ENCODE measurements at regions not wholly inside any gene's neighbourhood (a gene's known extent, or its start where the extent isn't known, plus 50 kb on each side); places are given as distances from the start of the nearest gene placed in this dataset.

DNA sequence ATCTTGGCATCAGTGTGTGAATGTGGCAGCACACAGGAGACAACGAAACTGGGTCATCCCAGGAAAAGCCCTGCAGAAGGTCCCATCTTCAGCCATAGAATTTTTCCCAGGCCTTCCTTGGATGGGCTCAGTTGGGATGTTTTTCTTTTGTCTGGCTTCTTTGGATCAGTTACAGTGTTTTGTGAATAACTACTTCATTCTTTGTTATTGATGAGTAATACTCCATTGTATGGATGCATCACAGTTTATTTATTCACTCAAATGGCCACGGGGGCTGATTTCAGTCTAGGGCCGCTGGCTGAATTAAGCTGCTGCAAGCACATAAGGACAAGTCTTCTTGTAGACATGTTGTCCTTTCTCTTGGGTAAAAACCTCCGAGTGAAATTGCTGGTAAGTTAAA, 81.3 kb upstream of the CD93 start:
- no peak overlapping the region for H3K4me3 Mint-ChIP-seq (ENCODE audit: unreplicated experiment)
- peaks cover 20% of the 10 kb centered on the region for H3K27me3 Mint-ChIP-seq (ENCODE audit: low read depth, unreplicated experiment)
- H3K36me3 Mint-ChIP-seq (ENCODE audit: low read depth, unreplicated experiment) = no peaks in the 10 kb centered on the region
- TF ChIP-seq, protein P1, sequence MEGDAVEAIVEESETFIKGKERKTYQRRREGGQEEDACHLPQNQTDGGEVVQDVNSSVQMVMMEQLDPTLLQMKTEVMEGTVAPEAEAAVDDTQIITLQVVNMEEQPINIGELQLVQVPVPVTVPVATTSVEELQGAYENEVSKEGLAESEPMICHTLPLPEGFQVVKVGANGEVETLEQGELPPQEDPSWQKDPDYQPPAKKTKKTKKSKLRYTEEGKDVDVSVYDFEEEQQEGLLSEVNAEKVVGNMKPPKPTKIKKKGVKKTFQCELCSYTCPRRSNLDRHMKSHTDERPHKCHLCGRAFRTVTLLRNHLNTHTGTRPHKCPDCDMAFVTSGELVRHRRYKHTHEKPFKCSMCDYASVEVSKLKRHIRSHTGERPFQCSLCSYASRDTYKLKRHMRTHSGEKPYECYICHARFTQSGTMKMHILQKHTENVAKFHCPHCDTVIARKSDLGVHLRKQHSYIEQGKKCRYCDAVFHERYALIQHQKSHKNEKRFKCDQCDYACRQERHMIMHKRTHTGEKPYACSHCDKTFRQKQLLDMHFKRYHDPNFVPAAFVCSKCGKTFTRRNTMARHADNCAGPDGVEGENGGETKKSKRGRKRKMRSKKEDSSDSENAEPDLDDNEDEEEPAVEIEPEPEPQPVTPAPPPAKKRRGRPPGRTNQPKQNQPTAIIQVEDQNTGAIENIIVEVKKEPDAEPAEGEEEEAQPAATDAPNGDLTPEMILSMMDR (IDR thresholded peaks at IDR 0.05; ENCODE audit: insufficient read depth, low read depth, low read length) = no peak
- no peak for TF ChIP-seq EZH2 (IDR thresholded peaks at IDR 0.05; ENCODE audit: insufficient read depth, low read length)
- DNase-seq (ENCODE audit: low read depth) (peak; percentile 56), FAIRE-seq (peak; percentile 56)
- Histone ChIP-seq H2AFZ (ENCODE audit: low read depth, low read length) (no peak overlapping the region), H3K9ac (ENCODE audit: low read length) (no peak overlapping the region), H3K9me3 (ENCODE audit: insufficient read depth, low read depth, low read length) (no peaks in the 10 kb centered on the region), H3K4me1 (ENCODE audit: insufficient read depth, low read length) (peaks cover 6% of the 10 kb centered on the region), H3K36me3 (ENCODE audit: insufficient read depth, low read length) (no peaks in the 10 kb centered on the region), H3K27me3 (ENCODE audit: insufficient read depth, low read length) (no peaks in the 10 kb centered on the region), H4K20me1 (ENCODE audit: insufficient read depth, low read length) (no peaks in the 10 kb centered on the region), H3K27ac (ENCODE audit: low read depth, low read length) (peak overlapping the region; percentile 59), H3K79me2 (ENCODE audit: insufficient read depth, low read length) (no peaks in the 10 kb centered on the region), H3K4me3 (ENCODE audit: insufficient read depth, low read depth, low read length) (no peak overlapping the region), H3K4me2 (ENCODE audit: low read length) (peak overlapping the region; percentile 54)
- no peak overlapping the region for H3K27ac Mint-ChIP-seq (ENCODE audit: unreplicated experiment)
- no peaks in the 10 kb centered on the region for H3K9me3 Mint-ChIP-seq (ENCODE audit: unreplicated experiment)
- no peaks in the 10 kb centered on the region for H3K4me1 Mint-ChIP-seq (ENCODE audit: low read depth, unreplicated experiment)

DNA sequence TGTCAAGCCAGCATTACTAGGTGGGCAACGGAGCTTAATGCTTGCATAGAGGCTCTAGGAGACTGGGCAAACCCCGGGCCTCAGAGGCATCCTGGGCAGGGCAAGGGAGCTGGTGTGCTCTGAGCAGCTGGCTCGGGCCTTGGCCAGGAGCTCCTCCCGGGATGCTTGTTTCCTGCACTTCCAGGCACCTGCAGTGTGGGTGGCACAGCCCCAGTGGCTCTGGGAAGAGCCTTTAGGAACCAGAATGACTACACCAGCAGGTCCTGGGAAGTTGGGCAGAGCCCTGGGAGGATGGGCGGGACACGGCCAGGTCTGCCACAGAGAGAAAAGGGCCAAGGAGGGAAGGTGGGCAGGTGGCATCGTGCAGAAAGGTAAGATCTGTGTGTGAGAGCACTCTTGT, 80.4 kb upstream of the CD93 start:
- no peaks in the 10 kb centered on the region for H3K4me1 Mint-ChIP-seq (ENCODE audit: low read depth, unreplicated experiment)
- no peaks in the 10 kb centered on the region for H3K36me3 Mint-ChIP-seq (ENCODE audit: low read depth, unreplicated experiment)
- Histone ChIP-seq H3K4me1 (ENCODE audit: insufficient read depth, low read length) (peaks cover 7% of the 10 kb centered on the region), H3K27me3 (ENCODE audit: insufficient read depth, low read length) (no peaks in the 10 kb centered on the region), H3K9me3 (ENCODE audit: insufficient read depth, low read depth, low read length) (no peaks in the 10 kb centered on the region), H2AFZ (ENCODE audit: low read depth, low read length) (no peak overlapping the region), H3K9ac (ENCODE audit: low read length) (no peak overlapping the region), H3K36me3 (ENCODE audit: insufficient read depth, low read length) (no peaks in the 10 kb centered on the region), H4K20me1 (ENCODE audit: insufficient read depth, low read length) (no peaks in the 10 kb centered on the region), H3K4me3 (ENCODE audit: insufficient read depth, low read depth, low read length) (no peak overlapping the region), H3K79me2 (ENCODE audit: insufficient read depth, low read length) (no peaks in the 10 kb centered on the region), H3K27ac (ENCODE audit: low read depth, low read length) (no peak overlapping the region), H3K4me2 (ENCODE audit: low read length) (no peak overlapping the region)
- no peak overlapping the region for H3K4me3 Mint-ChIP-seq (ENCODE audit: unreplicated experiment)
- no peak overlapping the region for H3K27ac Mint-ChIP-seq (ENCODE audit: unreplicated experiment)
- no peaks in the 10 kb centered on the region for H3K9me3 Mint-ChIP-seq (ENCODE audit: unreplicated experiment)
- TF ChIP-seq EZH2 (IDR thresholded peaks at IDR 0.05; ENCODE audit: insufficient read depth, low read length) = no peak
- TF ChIP-seq, protein P1 (IDR thresholded peaks at IDR 0.05; ENCODE audit: insufficient read depth, low read depth, low read length) = no peak
- DNase-seq (ENCODE audit: low read depth) = no peak
- peaks cover 16% of the 10 kb centered on the region for H3K27me3 Mint-ChIP-seq (ENCODE audit: low read depth, unreplicated experiment)
- no peak for FAIRE-seq

DNA sequence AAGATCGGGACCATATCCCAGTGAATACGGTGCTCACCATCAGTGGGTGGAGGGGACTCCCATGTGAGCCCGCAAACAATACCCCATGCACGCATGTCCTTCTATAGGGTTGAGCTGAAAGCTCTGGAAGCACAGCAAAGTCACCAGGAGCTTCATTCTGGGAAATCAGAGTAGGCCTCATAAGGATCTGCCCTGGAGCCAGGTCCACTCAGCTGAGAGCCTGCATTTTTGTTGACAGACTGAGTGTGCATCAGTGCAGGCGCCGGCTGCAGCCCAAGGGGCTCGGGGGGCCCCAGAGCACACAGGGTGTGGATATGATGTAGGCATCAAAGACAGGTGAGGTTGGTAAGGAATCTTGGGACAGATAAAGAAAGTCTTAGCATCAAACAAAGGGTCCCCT, 79.8 kb upstream of the CD93 start:
- Mint-ChIP-seq H3K36me3 (ENCODE audit: low read depth, unreplicated experiment) (no peaks in the 10 kb centered on the region), H3K9me3 (ENCODE audit: unreplicated experiment) (no peaks in the 10 kb centered on the region), H3K4me1 (ENCODE audit: low read depth, unreplicated experiment) (no peaks in the 10 kb centered on the region), H3K27me3 (ENCODE audit: low read depth, unreplicated experiment) (peaks cover 13% of the 10 kb centered on the region), H3K27ac (ENCODE audit: unreplicated experiment) (no peak overlapping the region), H3K4me3 (ENCODE audit: unreplicated experiment) (no peak overlapping the region)
- H3K4me2 ChIP-seq (ENCODE audit: low read length) = no peak overlapping the region
- H2AFZ ChIP-seq (ENCODE audit: low read depth, low read length) = no peak overlapping the region
- H3K36me3 ChIP-seq (ENCODE audit: insufficient read depth, low read length) = no peaks in the 10 kb centered on the region
- H3K4me1 ChIP-seq (ENCODE audit: insufficient read depth, low read length) = peaks cover 13% of the 10 kb centered on the region
- DNase-seq (ENCODE audit: low read depth) = no peak
- no peaks in the 10 kb centered on the region for H4K20me1 ChIP-seq (ENCODE audit: insufficient read depth, low read length)
- no peaks in the 10 kb centered on the region for H3K79me2 ChIP-seq (ENCODE audit: insufficient read depth, low read length)
- FAIRE-seq = no peak
- no peak overlapping the region for H3K27ac ChIP-seq (ENCODE audit: low read depth, low read length)
- no peak for TF ChIP-seq EZH2 (IDR thresholded peaks at IDR 0.05; ENCODE audit: insufficient read depth, low read length)
- TF ChIP-seq, protein P1 (IDR thresholded peaks at IDR 0.05; ENCODE audit: insufficient read depth, low read depth, low read length) = no peak
- no peaks in the 10 kb centered on the region for H3K9me3 ChIP-seq (ENCODE audit: insufficient read depth, low read depth, low read length)
- no peak overlapping the region for H3K4me3 ChIP-seq (ENCODE audit: insufficient read depth, low read depth, low read length)
- no peak overlapping the region for H3K9ac ChIP-seq (ENCODE audit: low read length)
- no peaks in the 10 kb centered on the region for H3K27me3 ChIP-seq (ENCODE audit: insufficient read depth, low read length)
